ENCODE measurements at regions not wholly inside any gene's neighbourhood (a gene's known extent, or its start where the extent isn't known, plus 50 kb on each side); places are given as distances from the start of the nearest gene placed in this dataset.

DNA sequence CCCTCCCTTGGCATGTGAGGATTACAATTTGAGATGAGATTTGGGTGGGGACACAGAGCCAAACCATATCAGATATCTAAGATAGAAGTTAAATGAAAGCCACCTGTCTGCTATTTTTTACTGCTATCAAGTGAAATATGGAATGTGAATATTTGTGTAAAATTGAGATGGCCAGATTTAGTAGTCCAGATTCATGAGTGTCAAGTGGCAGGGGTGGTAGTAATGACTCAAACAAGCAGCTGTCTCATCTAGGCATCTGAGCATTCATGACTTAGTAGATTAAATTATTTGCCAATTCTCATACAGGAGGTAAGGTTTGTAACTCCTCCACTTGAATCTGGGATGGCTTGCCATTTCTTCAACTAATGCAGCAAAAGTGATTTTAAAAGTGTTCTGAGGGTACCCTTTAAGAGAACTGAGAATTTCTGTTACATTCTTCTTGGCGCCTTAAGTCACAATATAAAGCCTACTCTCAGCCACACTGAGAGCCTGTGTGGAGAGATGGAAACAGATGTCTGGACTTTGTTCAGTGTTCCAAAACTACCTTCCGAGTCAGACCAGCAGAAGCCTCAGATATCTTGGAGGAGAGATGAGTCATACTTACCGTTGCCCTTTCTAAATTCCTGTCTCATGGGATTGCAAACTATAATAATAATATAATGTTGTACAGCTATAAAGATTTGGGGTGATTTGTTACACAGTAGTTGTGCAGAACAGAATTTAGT is 1065.6 kb upstream of the TMPRSS15 start:
- TF ChIP-seq, protein P1, sequence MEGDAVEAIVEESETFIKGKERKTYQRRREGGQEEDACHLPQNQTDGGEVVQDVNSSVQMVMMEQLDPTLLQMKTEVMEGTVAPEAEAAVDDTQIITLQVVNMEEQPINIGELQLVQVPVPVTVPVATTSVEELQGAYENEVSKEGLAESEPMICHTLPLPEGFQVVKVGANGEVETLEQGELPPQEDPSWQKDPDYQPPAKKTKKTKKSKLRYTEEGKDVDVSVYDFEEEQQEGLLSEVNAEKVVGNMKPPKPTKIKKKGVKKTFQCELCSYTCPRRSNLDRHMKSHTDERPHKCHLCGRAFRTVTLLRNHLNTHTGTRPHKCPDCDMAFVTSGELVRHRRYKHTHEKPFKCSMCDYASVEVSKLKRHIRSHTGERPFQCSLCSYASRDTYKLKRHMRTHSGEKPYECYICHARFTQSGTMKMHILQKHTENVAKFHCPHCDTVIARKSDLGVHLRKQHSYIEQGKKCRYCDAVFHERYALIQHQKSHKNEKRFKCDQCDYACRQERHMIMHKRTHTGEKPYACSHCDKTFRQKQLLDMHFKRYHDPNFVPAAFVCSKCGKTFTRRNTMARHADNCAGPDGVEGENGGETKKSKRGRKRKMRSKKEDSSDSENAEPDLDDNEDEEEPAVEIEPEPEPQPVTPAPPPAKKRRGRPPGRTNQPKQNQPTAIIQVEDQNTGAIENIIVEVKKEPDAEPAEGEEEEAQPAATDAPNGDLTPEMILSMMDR (conservative IDR thresholded peaks at IDR 0.05 in 1 of 2, IDR thresholded peaks at IDR 0.05 in 1 of 2; ENCODE audit: extremely low read depth in 1 of 2, insufficient read depth in 1 of 2, low read depth in 1 of 2, low read length in 2 of 2): no peak
- TF ChIP-seq EZH2 (IDR thresholded peaks at IDR 0.05; ENCODE audit: borderline replicate concordance, low read length): no peak

Measured in mammary epithelial cell (primary cell).